NT2/D1 (cell line): ENCODE measurements at regions not wholly inside any gene's neighbourhood (a gene's known extent, or its start where the extent isn't known, plus 50 kb on each side); places are given as distances from the start of the nearest gene placed in this dataset.
"Not testable (repeated sequence)": the region's sequence is repeated elsewhere in the genome, so short reads cannot be mapped to it uniquely, and the experiment has no call there.

Experiments used
- DNase-seq: peaks from one replicate; pipeline ENCODE4 v3.0.0-alpha.2; 2011; ENCODE audit warnings: low read depth, low spot score
- H3K27me3 ChIP-seq: 2 replicates; pipeline ENCODE4 v1.6.0; 2011; ENCODE audit warnings: mild to moderate bottlenecking; ENCODE audit not compliant: insufficient read length, insufficient read depth
- H3K36me3 ChIP-seq: 2 replicates; pipeline ENCODE4 v1.6.1; 2011; ENCODE audit warnings: mild to moderate bottlenecking, low read length, mixed read lengths; ENCODE audit not compliant: insufficient read depth, insufficient read length
- H3K4me1 ChIP-seq: 2 replicates; pipeline ENCODE4 v1.5.1; 2011; ENCODE audit not compliant: insufficient read depth, insufficient read length
- H3K4me3 ChIP-seq: 2 replicates; pipeline ENCODE4 v1.5.1; 2011; ENCODE audit warnings: low read depth; ENCODE audit not compliant: insufficient read length
- H3K9ac ChIP-seq: 2 replicates; pipeline ENCODE4 v1.6.0; 2011; ENCODE audit warnings: low read depth; ENCODE audit not compliant: insufficient read length
- H3K9me3 ChIP-seq: 2 replicates; pipeline ENCODE4 v1.5.1; 2011; ENCODE audit warnings: mild to moderate bottlenecking, low read length; ENCODE audit not compliant: insufficient read depth

GRCh38 chr9:62810811-62811315 lies 1621.0 kb downstream of the SPATA31A7 start:
- DNase-seq, H3K27me3 ChIP-seq, H3K4me1 ChIP-seq, H3K9ac ChIP-seq, H3K36me3 ChIP-seq, H3K9me3 ChIP-seq, H3K4me3 ChIP-seq: not testable (repeated sequence)

DNA sequence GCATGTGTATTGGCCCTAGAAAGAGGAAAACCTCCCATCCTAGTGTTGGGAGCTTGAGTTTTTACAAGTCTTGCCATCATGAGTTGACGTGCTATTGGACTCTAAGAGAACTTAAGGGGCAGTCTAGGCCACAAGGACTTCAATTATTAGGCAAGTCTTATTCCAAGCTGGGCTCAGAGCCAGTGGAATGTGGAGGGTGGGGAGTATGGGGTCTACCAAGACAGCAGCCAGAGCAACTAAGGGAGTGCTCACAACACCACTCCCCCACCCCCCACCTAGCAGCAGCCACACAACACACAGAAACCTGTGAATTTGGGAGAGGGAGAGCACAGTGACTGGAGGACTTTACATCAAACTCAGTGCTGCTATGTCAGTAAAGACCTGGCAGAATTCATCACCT lies 1625.6 kb downstream of the SPATA31A7 start:
- not testable (repeated sequence) for H3K27me3 ChIP-seq, H3K9ac ChIP-seq, H3K9me3 ChIP-seq, H3K36me3 ChIP-seq, H3K4me1 ChIP-seq, DNase-seq, H3K4me3 ChIP-seq

DNA sequence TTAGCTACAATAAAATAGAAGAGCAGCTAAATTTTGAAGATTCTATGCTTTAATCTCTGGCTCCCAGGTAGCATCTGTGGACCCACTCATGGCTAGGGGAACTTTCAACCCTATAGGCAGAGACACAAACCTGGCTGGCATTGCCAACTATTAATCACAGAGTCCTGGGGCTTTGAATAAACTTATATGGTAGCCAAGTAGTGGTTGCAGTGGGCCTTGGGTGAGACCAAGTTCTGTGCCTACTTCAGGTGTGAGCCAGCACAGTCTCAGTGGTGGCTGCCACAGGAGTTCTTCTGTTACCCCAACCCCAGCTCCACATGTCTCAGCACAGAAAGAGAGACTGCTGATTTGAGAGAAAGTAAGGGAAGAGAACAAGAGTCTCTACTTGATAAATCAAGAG lies 1626.5 kb downstream of the SPATA31A7 start:
- not testable (repeated sequence) for H3K36me3 ChIP-seq, H3K4me1 ChIP-seq, H3K27me3 ChIP-seq, DNase-seq, H3K9me3 ChIP-seq, H3K9ac ChIP-seq, H3K4me3 ChIP-seq

- not testable (repeated sequence) for H3K9ac ChIP-seq, H3K36me3 ChIP-seq, H3K4me3 ChIP-seq, H3K27me3 ChIP-seq, H3K4me1 ChIP-seq, H3K9me3 ChIP-seq, DNase-seq
Observed at GRCh38 chr9:62817214-62817613, 1627.4 kb downstream of the SPATA31A7 start.

DNA sequence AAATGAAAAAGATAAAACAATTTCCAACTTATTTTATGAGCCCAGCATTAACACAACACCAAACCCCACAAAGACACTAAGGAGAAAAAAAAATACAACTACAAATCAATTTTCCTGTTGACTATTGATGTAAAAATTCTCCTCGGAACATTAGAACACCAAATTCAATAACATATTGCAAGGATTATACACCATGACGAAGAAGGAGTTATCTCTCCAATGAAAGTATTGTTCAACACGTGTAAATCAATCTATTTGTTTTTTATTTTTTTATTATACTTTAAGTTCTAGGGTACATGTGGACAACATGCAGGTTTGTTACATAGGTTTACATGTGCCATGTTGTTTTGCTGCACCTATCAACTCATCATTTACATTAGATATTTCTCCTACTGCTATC lies 1632.3 kb downstream of the SPATA31A7 start:
- not testable (repeated sequence) for H3K4me3 ChIP-seq, DNase-seq, H3K36me3 ChIP-seq, H3K9me3 ChIP-seq, H3K9ac ChIP-seq, H3K27me3 ChIP-seq, H3K4me1 ChIP-seq

DNA sequence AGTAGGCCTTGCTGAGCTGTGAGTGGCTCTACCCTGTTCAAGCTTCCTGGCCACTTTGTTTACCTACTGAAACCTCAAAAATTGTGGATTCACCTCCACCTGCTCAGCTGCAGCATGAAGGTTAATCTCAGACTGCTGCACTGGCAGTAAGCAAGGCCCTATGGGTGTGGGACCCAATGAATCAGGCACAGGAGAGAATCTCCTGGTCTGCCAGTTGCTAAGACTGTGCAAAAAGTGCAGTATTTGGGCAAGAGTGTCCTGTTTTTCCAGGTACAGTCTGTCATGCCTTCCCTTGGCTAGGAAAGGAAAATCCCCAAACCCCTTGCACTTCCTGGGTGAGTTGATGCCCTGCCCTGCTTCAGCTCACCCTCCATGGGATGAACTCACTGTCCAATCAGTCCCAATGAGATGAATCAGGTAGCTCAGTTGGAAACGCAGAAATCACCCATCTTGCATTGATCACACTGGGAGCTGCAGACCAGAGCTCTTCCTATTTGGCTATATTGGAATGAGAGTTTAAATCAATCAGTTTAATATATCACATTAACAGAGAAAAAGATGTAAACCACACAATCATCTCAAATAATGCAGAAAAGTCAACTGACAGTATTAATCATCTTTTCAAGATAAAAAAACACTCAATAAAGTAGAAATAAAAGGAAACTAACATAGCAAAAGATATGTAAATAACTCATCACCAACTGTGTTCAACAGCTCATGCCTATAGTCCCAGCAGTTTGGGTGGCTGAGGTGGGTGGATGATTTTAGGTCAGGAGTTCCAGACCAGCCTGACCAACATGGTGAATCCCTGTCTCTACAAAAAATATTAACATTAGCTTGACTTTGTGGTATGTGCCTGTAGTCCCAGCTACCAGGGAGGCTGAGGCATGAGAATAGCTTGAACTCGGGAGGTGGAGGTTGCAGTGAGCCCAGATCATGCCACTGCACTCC lies 1638.4 kb downstream of the SPATA31A7 start:
- DNase-seq, H3K9me3 ChIP-seq, H3K36me3 ChIP-seq, H3K27me3 ChIP-seq, H3K4me3 ChIP-seq, H3K4me1 ChIP-seq, H3K9ac ChIP-seq: not testable (repeated sequence)

DNA sequence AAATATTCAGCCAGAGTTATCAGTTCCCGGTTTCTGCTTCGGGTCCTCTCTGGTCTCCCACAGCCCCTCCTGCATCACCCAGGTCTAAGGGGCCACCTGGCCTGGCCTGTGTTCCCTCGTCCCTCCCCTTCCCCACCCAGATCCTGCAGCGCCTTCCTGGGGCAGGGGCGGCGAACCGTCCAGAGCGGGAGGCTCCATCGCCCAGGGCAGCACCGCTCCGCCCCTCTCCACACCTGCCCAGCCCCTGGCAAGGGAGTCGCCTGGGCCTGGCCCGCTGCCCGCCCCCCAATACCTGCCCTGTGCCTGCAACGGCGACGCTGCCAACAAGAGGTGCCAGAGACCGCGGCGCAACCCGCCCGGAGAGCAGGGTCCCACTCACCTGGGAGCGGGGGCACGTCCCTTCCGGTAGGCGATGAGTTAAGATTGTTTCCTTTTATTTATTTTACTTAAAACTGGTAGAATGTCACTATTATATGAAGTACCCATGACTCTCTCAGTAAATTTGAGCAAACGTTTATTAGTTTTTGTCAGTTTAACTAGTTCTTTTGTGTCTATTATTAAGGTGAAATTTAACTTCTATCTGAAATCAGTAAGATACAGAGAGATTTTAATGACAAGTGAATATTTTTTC lies 1641.1 kb downstream of the SPATA31A7 start:
- DNase-seq, H3K9ac ChIP-seq, H3K4me3 ChIP-seq, H3K9me3 ChIP-seq, H3K36me3 ChIP-seq, H3K4me1 ChIP-seq: not testable (repeated sequence)
- H3K27me3 ChIP-seq, result peaks cover 12% of the 10 kb centered on the region

DNA sequence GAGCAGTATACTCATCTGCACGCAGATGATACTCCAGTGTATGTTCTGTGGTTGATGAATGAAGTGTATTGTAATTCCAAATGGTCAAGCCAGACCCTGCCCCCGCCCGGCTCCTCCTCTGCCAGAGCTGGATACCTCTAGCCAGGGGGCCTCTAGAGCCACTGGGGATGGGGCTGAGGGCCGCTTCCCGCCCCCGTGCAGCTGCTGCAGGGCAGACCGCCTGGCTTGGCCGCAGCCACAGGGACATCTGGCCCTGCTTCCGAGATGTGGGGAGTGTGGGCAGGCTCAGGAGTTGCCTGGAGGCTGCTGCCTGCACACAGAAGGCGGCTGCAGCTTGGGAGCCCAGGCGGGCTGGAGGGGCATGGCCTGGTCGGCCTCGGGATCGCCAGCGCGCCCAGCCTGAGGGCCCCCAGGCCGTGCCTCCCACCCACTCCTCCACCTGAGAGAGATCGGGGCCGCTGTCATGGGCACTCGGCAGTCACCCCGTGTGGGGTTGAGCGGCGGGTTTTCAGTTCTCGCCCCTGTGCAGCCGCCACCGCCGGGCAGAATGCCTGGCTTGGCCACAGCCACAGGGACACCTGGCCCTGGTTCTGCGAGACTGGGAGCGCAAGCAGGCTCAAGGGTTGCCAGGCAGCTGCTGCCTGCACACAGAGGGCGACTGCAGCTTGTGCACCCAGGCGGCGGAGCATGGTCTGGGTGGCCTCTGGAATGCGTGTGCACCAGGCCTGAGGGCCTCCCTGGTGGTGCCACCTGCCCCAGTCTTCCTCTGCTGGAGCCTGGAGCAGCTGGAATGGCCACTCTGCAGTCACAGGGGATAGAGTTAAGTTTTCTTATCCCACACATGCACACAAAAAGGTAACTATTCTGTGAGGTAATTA lies 1643.7 kb downstream of the SPATA31A7 start:
- DNase-seq, H3K9ac ChIP-seq, H3K4me1 ChIP-seq, H3K4me3 ChIP-seq, H3K9me3 ChIP-seq, H3K36me3 ChIP-seq: not testable (repeated sequence)
- peaks cover 28% of the 10 kb centered on the region for H3K27me3 ChIP-seq
